ENCODE measurements at regions not wholly inside any gene's neighbourhood (a gene's known extent, or its start where the extent isn't known, plus 50 kb on each side); places are given as distances from the start of the nearest gene placed in this dataset.

- TF ChIP-seq KDM4A (IDR thresholded peaks at IDR 0.05; ENCODE audit: low read depth, low read length, severe bottlenecking) (no peak), SP4 (IDR thresholded peaks at IDR 0.05; ENCODE audit: low read length) (no peak), SRF (IDR thresholded peaks at IDR 0.05; ENCODE audit: low read depth, low read length) (no peak)
Observed at GRCh38 chr13:54775501-54776191, 1747.0 kb downstream of the OLFM4 start (continued).

Measured in H1 (cell line).